ENCODE measurements at regions not wholly inside any gene's neighbourhood (a gene's known extent, or its start where the extent isn't known, plus 50 kb on each side); places are given as distances from the start of the nearest gene placed in this dataset.

DNA sequence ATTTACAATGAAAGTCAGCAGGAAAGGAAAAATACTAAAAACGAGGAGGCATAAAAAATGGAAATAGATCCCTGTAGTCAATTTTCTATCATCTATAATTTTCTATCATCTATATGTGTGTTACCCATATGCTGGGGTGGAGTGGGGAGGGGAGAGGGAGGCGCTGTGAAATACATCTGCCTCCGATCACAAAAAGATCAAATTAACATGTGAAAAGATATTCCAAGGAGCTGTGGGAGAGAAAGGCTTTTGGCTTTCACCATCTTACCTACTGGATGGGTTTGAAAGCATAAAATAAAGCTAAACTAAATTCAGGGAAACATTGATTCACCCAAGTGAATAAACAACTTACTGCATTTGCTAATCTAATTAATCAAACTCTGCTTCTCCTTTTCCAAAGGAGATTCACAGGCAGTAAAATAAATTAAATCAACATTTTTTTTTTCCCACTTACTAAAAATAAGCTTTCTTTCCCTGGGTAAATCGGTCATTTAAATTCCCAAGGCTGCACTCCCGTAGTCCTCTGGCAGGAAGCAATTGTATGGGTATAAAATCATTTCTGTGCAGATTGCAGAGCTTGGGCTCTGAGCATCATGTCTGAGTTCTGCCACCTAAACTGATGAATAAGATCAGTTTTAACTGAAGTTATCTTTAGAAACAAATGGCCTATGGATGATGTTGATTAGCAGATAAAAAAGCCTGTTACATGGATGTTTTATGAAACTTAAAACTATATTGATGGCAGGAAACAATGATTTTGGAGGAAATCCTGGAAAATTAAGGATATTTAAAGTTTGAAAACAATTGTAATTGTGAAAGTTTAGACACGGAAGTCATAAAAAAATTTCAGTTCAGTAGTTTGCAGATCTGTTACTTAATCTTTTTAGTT lies 147.9 kb downstream of the SOX4 start:
- no peaks in the 10 kb centered on the region for H3K36me3 ChIP-seq (replicated peaks; ENCODE audit: insufficient read depth, low read length)
- DNase-seq: no peak
- H3K27me3 ChIP-seq (replicated peaks; ENCODE audit: insufficient read depth, low read length): no peaks in the 10 kb centered on the region
- H4K20me1 ChIP-seq (ENCODE audit: insufficient read depth, low read length): no peaks in the 10 kb centered on the region
- no peaks in the 10 kb centered on the region for H3F3A ChIP-seq (ENCODE audit: insufficient read depth, low read length)
- no peaks in the 10 kb centered on the region for H3K9me3 ChIP-seq (replicated peaks; ENCODE audit: insufficient read depth, low read length)
- H3K4me2 ChIP-seq (ENCODE audit: low read depth, low read length): no peak overlapping the region
- no peaks in the 10 kb centered on the region for H3K79me2 ChIP-seq (ENCODE audit: low read length)
- no peaks in the 10 kb centered on the region for H3K4me1 ChIP-seq (ENCODE audit: low read length)
- TF ChIP-seq EZH2phosphoT487 (IDR thresholded peaks at IDR 0.05; ENCODE audit: low read length) (no peak), EZH2 (optimal IDR thresholded peaks at IDR 0.05; ENCODE audit: low read depth, low read length) (no peak)
- TF ChIP-seq, protein P1, sequence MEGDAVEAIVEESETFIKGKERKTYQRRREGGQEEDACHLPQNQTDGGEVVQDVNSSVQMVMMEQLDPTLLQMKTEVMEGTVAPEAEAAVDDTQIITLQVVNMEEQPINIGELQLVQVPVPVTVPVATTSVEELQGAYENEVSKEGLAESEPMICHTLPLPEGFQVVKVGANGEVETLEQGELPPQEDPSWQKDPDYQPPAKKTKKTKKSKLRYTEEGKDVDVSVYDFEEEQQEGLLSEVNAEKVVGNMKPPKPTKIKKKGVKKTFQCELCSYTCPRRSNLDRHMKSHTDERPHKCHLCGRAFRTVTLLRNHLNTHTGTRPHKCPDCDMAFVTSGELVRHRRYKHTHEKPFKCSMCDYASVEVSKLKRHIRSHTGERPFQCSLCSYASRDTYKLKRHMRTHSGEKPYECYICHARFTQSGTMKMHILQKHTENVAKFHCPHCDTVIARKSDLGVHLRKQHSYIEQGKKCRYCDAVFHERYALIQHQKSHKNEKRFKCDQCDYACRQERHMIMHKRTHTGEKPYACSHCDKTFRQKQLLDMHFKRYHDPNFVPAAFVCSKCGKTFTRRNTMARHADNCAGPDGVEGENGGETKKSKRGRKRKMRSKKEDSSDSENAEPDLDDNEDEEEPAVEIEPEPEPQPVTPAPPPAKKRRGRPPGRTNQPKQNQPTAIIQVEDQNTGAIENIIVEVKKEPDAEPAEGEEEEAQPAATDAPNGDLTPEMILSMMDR (IDR thresholded peaks at IDR 0.05; ENCODE audit: low read length): no peak
- H3K27ac ChIP-seq (ENCODE audit: low read length): no peak overlapping the region
- H3K9ac ChIP-seq (ENCODE audit: low read length): no peak overlapping the region
- H3K9me2 ChIP-seq (replicated peaks; ENCODE audit: insufficient read depth, low read length): no peaks in the 10 kb centered on the region
- H2AFZ ChIP-seq (ENCODE audit: low read length): no peak overlapping the region
- no peak overlapping the region for H3K4me3 ChIP-seq (ENCODE audit: low read length)

DNA sequence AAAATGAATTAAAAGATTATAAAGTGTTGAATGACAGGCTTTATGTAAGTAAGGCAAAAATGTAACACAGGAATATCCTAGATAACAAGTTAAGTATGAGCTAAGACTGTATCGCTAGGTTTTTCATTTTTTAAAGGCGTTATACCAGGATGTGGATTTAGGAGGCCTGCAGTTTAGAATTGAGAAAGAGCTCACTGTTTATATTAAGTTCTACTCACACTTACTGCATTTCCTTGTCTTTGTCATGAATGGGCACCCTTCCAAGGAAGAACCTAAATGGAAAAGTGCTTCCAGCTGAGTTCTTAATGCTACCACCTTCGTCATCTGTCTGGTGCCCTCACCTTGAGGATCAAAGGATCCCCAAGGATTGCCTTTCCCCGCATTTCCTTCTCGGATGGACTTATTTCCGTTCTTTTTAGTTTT lies 148.7 kb downstream of the SOX4 start:
- Histone ChIP-seq H3K27me3 (replicated peaks; ENCODE audit: insufficient read depth, low read length) (no peaks in the 10 kb centered on the region), H3K4me2 (ENCODE audit: low read depth, low read length) (no peak overlapping the region), H3K36me3 (replicated peaks; ENCODE audit: insufficient read depth, low read length) (no peaks in the 10 kb centered on the region), H3F3A (ENCODE audit: insufficient read depth, low read length) (no peaks in the 10 kb centered on the region), H3K27ac (ENCODE audit: low read length) (no peak overlapping the region), H3K79me2 (ENCODE audit: low read length) (no peaks in the 10 kb centered on the region), H4K20me1 (ENCODE audit: insufficient read depth, low read length) (no peaks in the 10 kb centered on the region), H3K9me3 (replicated peaks; ENCODE audit: insufficient read depth, low read length) (no peaks in the 10 kb centered on the region), H2AFZ (ENCODE audit: low read length) (no peak overlapping the region), H3K4me1 (ENCODE audit: low read length) (no peaks in the 10 kb centered on the region), H3K4me3 (ENCODE audit: low read length) (no peak overlapping the region), H3K9ac (ENCODE audit: low read length) (no peak overlapping the region), H3K9me2 (replicated peaks; ENCODE audit: insufficient read depth, low read length) (no peaks in the 10 kb centered on the region)
- no peak for DNase-seq
- TF ChIP-seq EZH2phosphoT487 (IDR thresholded peaks at IDR 0.05; ENCODE audit: low read length) (no peak), EZH2 (optimal IDR thresholded peaks at IDR 0.05; ENCODE audit: low read depth, low read length) (no peak)
- TF ChIP-seq, protein P1 (IDR thresholded peaks at IDR 0.05; ENCODE audit: low read length): no peak

DNA sequence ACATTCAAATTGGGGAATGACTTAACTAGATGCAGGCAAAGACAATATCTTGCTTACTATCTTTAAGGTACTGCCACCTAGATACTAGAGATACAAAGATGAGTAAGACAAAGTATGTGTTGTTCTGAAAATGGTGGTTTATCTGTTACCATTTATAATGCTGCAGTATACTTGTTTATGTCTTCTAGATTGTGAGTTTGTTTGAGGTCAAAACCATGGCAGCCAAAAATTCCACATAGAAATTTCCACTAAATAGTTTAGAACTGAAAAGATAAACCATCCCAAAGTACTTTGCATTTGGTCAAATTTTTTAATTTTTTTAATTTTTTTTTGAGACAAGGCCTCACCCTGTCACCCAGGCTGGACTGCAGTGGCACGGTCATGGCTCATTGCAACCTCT lies 150.8 kb downstream of the SOX4 start:
- Histone ChIP-seq H3K36me3 (replicated peaks; ENCODE audit: insufficient read depth, low read length) (no peaks in the 10 kb centered on the region), H3K9me2 (replicated peaks; ENCODE audit: insufficient read depth, low read length) (no peaks in the 10 kb centered on the region), H3K4me3 (ENCODE audit: low read length) (no peak overlapping the region), H3F3A (ENCODE audit: insufficient read depth, low read length) (no peaks in the 10 kb centered on the region), H3K9ac (ENCODE audit: low read length) (no peak overlapping the region), H3K4me1 (ENCODE audit: low read length) (no peaks in the 10 kb centered on the region), H3K9me3 (replicated peaks; ENCODE audit: insufficient read depth, low read length) (no peaks in the 10 kb centered on the region), H2AFZ (ENCODE audit: low read length) (no peak overlapping the region), H3K27ac (ENCODE audit: low read length) (no peak overlapping the region), H3K79me2 (ENCODE audit: low read length) (no peaks in the 10 kb centered on the region), H4K20me1 (ENCODE audit: insufficient read depth, low read length) (no peaks in the 10 kb centered on the region), H3K27me3 (replicated peaks; ENCODE audit: insufficient read depth, low read length) (no peaks in the 10 kb centered on the region), H3K4me2 (ENCODE audit: low read depth, low read length) (no peak overlapping the region)
- no peak for DNase-seq
- TF ChIP-seq, protein P1 (IDR thresholded peaks at IDR 0.05; ENCODE audit: low read length): no peak
- TF ChIP-seq EZH2phosphoT487 (IDR thresholded peaks at IDR 0.05; ENCODE audit: low read length) (no peak), EZH2 (optimal IDR thresholded peaks at IDR 0.05; ENCODE audit: low read depth, low read length) (no peak)

Measured in MM.1S (cell line).